ENCODE measurements at regions not wholly inside any gene's neighbourhood (a gene's known extent, or its start where the extent isn't known, plus 50 kb on each side); places are given as distances from the start of the nearest gene placed in this dataset.

DNA sequence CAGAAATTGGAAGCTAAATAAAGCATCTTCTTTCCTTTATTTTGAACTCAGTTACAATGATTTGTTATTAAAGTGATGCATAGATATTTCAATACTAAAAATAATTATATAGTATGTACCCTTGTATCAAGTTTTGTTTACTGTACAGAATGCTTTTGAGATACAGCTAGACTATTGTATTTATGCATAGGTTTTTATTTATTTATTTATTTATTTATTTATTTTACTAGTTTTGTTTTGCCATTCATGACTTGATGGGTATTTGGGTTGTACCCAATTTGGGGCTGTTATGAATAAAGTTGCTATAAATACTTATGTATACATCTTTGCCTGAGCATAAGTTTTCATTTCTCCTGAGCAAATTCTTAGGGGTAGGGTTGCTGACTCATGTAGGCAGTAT lies 118.7 kb upstream of the NXPH2 start:
- TF ChIP-seq CTCF (IDR thresholded peaks at IDR 0.05) (no peak), POLR2A (IDR thresholded peaks at IDR 0.05; ENCODE audit: low read depth) (no peak)

Measured in esophagus muscularis mucosa (tissue), 3 donors.